Nephron (organoid): ENCODE measurements at regions not wholly inside any gene's neighbourhood (a gene's known extent, or its start where the extent isn't known, plus 50 kb on each side); places are given as distances from the start of the nearest gene placed in this dataset.

Source experiments
- H3K27ac Mint-ChIP-seq, 3 experiments: 2 replicates each; pipeline ENCODE4 v1.8.0; 2020; ENCODE audit warnings: mixed read lengths in 3 of 3, mild to moderate bottlenecking in 2 of 3, moderate library complexity in 1 of 3
- H3K27me3 Mint-ChIP-seq: 2 replicates; pipeline ENCODE4 v1.8.0; 2021; ENCODE audit warnings: low read depth, mild to moderate bottlenecking, moderate library complexity, mixed read lengths
- H3K36me3 Mint-ChIP-seq: 2 replicates; pipeline ENCODE4 v1.8.0; 2020; ENCODE audit warnings: low read depth, mixed read lengths
- H3K4me1 Mint-ChIP-seq: 2 replicates; pipeline ENCODE4 v1.8.0; 2020; ENCODE audit warnings: mixed read lengths
- H3K4me3 Mint-ChIP-seq, 3 experiments: 2 replicates each; pipeline ENCODE4 v1.8.0; 2020; ENCODE audit warnings: mild to moderate bottlenecking in 3 of 3, mixed read lengths in 3 of 3, moderate library complexity in 2 of 3
- H3K9me3 Mint-ChIP-seq: 2 replicates; pipeline ENCODE4 v1.8.0; 2020; ENCODE audit warnings: mixed read lengths
- TF ChIP-seq, protein P1 (sequence below), 3 experiments: fragments of 200-600 bp; sonication (generic); IDR thresholded peaks; one replicate each; pipeline ENCODE4 v1.5.0; 2021; ENCODE audit warnings: antibody characterized with exemption in 3 of 3; ENCODE audit not compliant: unreplicated experiment in 3 of 3

DNA sequence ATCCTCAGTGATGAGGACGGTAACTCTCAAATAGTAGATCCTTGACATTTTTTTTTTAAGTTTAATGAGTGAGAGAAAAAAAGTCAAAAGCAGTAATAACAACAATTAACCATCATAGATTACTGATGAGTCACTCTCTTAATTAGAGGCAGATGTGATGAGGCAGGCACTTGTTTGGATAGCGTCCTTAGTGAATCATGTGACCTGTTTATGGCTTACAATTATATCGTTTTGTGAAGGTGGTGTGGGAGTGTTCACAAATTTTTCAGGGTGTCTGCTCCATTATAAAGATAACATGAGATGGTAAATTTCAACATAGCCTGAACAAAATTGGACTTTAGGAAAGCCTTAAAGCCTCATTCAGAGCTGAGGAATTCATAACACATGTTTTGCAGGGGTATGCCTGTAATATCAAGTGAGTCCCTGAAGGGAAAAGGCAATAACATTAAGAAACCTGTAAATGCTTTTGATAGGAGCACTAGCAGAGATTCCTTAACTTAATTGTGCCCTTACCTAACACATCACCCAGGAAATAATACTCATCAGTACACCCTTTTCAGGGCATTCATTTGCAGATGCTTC, 51.9 kb upstream of the XIAP start:
- H3K36me3 Mint-ChIP-seq, result no peaks in the 10 kb centered on the region
- no peaks in the 10 kb centered on the region for H3K27me3 Mint-ChIP-seq
- TF ChIP-seq, protein P1, sequence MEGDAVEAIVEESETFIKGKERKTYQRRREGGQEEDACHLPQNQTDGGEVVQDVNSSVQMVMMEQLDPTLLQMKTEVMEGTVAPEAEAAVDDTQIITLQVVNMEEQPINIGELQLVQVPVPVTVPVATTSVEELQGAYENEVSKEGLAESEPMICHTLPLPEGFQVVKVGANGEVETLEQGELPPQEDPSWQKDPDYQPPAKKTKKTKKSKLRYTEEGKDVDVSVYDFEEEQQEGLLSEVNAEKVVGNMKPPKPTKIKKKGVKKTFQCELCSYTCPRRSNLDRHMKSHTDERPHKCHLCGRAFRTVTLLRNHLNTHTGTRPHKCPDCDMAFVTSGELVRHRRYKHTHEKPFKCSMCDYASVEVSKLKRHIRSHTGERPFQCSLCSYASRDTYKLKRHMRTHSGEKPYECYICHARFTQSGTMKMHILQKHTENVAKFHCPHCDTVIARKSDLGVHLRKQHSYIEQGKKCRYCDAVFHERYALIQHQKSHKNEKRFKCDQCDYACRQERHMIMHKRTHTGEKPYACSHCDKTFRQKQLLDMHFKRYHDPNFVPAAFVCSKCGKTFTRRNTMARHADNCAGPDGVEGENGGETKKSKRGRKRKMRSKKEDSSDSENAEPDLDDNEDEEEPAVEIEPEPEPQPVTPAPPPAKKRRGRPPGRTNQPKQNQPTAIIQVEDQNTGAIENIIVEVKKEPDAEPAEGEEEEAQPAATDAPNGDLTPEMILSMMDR (IDR thresholded peaks at IDR 0.05; ENCODE audit: unreplicated experiment in 3 of 3), result no peak
- no peak overlapping the region for H3K27ac Mint-ChIP-seq
- H3K9me3 Mint-ChIP-seq, result peaks cover 15% of the 10 kb centered on the region
- H3K4me1 Mint-ChIP-seq, result peaks cover 4% of the 10 kb centered on the region
- H3K4me3 Mint-ChIP-seq, result no peak overlapping the region

DNA sequence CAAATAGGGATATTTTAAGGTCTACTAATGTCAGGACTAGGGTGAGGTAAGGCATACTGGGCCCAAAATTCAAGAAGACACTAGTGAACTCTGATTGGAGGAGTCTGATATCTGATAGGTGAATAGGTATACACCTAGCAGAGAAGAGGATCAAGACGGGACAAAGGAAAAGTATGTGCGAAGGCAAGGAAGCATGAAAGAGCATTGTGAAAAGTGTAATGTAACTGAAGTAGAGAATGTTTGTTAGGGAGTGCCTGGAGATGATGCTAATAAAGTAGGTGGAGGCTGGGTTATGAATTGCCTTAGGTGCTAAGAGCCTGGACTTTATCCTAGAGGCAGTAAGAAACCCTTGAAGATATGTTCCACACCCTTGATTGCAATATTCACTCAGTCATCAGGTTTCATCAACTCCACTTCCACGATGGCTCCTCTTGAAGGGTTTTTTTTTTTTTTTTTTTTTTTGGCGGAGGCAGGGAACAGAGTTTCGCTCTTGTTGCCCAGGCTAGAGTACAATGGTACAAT, 49.9 kb upstream of the XIAP start:
- no peaks in the 10 kb centered on the region for H3K4me1 Mint-ChIP-seq
- no peaks in the 10 kb centered on the region for H3K27me3 Mint-ChIP-seq
- TF ChIP-seq, protein P1 (IDR thresholded peaks at IDR 0.05; ENCODE audit: unreplicated experiment in 3 of 3), result no peak
- no peak overlapping the region for H3K27ac Mint-ChIP-seq
- no peak overlapping the region for H3K4me3 Mint-ChIP-seq
- H3K9me3 Mint-ChIP-seq, result peaks cover 13% of the 10 kb centered on the region
- H3K36me3 Mint-ChIP-seq, result no peaks in the 10 kb centered on the region
